NCI-H2029 (cell line): ENCODE measurements at regions not wholly inside any gene's neighbourhood (a gene's known extent, or its start where the extent isn't known, plus 50 kb on each side); places are given as distances from the start of the nearest gene placed in this dataset.

Experiments
- DNase-seq: peaks from one replicate; lab custom pipeline; 2025; lab: John Stamatoyannopoulos, UW

DNA sequence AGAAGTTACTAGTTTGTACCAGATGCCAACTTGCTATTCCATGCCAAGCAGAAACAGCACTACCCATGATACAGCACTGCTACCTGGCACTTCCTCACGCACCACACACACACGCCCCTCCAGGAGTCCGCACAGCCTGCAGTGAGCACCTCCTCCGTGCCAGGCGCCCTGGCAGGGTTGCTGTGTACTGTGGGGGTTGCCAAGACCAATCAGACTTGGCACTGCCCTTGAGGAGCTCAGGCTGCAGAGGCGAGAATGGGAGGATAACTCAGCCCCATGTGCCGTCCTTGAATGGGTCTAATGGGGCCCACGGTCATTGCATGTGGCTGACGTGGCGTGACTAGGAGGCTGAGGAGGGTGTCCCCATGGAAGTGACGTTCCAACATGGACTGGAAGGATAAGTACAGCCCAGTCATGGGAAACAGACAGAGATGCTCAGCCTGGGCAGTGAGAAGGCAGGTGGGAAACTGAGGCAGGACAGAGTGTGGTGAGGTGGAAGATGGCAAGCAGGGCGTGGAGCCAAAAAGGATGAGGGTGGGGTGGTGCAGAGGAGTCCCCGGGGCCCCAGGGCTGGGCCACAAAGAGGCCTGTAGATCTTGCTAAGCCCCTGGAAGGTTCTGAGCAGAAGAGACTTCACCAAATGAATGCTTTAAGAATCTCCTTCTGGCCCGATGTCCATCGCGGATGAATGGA lies 65.3 kb upstream of the C14orf180 start:
- DNase-seq: no peak

- DNase-seq: no peak
Measured at GRCh38 chr14:104515059-104515810, 64.3 kb upstream of the C14orf180 start.

DNA sequence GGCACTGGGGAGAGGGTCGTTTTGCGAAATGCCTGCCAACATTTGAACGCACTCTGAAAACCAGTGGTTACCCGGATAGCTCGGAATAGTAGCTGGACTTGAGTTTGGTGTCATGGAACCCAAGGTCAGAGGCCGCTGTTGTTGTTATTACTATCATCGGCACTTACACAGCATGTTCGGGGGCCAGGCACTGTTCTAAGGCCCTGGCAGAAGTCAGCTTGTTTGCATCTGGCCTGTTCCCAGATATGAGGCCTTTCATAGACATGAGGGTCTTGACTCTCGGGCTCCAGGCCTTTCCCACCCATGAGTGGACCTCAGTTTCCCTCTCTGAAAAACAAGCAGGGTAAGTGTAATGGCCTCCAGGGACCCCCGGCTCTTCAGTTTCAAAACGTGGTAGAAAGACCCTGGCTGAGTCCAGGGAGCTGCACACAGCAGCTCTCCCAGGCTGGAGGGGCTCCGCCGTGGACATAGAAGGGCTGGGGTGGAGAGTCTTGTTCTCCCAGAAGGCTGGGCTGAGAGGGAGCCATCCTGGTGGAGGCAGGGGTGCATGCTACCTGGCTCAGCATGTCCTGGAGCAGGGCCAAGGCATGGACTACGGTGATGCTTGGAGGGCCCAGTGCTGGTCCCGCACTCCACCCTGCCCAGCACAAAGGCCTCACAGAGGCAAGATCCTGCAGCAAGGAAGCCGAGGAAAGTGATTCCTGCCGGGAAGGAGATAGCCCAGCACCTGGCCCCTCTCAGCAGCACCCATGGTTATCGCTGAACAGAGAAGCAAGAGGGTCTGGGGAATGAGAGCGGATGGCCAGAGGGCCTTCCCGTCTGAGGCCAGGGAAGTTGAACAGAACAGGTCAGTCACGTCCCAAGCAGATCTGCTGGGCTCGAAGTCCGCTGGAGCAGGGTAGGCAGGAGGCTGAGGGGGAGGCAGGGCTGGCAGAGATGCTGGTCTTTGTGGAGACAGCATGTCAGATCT lies 63.5 kb upstream of the C14orf180 start:
- no peak for DNase-seq

DNA sequence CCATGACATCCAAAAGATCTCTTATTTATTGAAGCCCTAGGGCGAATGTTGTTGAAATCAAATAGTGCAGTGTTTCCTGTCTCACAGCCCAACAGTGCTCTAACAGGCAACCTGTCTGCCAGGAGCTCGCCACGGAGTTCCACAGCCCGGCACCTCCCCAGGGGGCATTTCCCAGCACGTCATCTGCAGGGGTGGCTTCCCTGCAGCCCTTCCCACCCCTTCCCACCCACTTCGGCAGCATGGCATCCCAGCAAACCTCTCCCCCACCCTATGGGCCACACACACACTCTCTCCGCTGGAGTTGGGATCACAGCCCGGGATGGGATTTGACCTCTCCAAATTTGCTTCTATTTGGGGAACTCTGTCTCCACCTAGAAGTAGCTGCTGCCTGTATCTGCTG lies 62.7 kb upstream of the C14orf180 start:
- DNase-seq: no peak

DNA sequence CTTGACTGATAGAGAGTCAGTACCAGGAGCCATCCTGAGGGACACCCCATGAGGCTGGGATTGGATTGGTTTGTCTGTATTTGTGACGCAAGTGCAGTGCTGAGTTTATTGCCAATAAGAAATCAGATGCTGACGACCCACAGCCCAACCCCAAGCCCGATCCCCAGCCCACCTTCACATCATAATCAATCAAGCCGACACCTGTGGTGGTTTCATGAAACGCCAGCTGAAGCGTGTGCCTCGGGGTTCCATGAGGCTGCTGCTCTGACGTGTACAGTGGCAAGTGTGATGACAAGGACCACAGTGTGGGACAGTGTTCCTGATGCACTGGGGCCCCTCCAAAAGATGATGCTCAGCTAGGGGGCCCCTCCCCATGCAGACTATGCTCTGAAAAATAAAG lies 62.1 kb upstream of the C14orf180 start:
- no peak for DNase-seq

GRCh38 chr14:104517867-104518266 lies 61.7 kb upstream of the C14orf180 start:
- no peak for DNase-seq

GRCh38 chr14:104518659-104519350 lies 60.8 kb upstream of the C14orf180 start:
- no peak for DNase-seq

DNA sequence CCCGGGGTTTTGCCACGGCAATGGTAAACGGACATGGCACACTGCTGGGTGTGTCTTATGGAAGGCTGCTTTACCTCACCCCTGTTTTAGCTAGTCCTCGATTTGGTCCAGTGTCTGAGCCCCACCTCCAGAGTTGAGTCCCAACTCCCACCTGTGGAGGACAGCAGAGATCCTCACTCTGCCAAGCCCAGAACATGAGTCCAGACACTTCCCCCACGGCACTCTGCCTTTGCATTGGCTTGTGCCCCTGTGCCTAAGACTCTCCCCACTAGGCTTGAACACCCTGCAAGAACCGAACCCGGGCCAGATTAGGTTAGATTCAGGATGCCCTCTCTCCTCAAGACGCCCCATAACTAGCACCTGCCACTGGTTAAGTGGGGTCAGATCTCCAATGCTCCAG lies 59.8 kb upstream of the C14orf180 start:
- DNase-seq: no peak

- no peak for DNase-seq
Measured at GRCh38 chr14:104520620-104521410, 58.7 kb upstream of the C14orf180 start.

DNA sequence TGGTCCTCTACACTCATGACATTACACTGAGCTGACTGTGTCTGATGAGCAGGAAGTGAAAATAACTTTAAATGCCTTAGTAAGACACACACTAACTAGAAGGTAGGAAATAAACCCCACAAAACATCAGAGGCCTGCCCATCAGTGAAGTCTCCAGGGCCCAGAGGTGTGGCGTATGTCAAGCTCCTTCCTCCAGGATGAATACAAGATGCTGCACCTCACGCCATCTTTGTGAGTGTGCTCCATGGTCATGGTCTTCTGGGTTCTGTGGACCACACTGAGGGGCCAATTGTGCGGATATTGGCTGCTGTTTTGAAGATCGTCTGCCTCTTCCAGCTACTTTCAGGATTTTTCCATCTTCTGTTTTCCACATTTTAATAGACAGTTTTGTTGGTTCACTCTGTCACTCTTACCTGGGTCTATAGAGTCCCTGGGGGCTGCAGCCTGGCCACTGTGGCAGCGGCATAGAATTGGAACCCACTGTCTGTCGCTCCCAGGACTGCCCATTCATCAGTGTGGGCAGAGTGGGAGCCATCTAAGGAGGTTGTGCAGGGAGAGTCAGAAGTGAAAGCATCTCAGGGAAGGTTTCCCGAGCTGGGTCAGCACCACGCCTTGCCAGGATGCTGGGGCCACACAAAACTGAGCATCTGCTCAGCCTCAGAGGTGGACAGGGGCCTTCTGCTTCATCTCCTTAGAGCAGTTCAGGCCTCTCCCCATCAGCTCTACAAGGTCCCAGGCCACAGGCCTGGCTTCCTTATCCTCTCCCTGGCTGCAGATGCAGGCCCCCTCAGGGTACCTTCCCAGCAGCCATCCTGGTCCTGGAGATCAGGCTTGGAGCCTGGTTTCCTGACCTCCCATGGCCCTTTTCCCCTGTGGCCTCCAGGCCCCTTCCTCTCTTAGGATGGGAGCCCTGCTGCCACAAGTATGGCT lies 57.5 kb upstream of the C14orf180 start:
- no peak for DNase-seq

- DNase-seq: no peak
Measured at GRCh38 chr14:104522926-104523545, 56.5 kb upstream of the C14orf180 start.

- no peak for DNase-seq
Measured at GRCh38 chr14:104523546-104523935, 56.0 kb upstream of the C14orf180 start.

DNA sequence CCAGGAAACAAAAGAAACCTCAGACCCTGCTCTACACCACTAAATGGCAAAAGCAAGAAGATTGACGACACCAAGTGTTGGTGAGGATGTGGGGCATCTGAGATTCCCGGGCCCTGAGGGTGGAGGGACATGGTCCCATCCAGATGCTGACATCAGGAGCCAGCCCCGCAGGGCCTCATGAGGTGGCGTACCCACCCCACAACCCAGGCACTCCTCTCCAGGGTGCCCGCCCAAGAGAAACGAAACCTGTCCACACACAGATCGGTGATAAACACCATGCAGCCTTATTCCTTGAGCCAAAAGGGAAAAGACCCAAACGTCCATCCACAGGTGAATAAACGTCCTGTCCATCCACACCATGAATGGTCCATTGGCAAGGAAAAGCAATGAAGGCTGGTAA lies 54.8 kb upstream of the C14orf180 start:
- DNase-seq: no peak

DNA sequence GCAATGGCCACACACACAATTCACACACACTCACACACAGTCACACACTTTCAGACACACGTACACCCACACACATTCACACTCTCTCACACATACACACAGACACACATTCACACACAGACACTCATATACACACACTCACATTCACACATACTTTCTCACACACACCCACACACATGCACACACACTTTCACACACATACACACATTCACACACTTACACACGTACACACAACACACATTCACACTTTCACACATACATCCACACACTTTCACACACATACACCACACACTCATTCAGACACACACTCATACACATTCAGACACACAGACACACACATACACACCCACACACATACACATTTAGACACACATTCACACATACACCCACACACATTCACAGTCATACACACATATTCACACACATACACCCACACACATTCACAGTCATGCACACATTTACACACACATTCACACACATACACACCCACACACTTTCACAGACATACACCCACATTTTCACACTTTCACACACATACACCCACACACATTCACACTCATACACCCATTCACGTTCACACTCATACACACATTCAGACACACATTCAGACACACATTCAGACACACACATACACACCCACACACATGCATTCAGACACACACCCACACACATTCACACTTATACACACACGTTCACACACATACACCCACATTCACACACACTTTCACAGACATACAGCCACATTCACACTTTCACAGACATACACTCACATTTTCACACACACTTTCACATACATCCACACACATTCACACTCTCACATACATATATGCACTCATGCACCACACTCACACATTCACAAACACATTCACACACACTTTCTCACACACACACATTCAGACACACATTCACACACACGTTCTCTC lies 52.6 kb upstream of the C14orf180 start:
- no peak for DNase-seq

DNA sequence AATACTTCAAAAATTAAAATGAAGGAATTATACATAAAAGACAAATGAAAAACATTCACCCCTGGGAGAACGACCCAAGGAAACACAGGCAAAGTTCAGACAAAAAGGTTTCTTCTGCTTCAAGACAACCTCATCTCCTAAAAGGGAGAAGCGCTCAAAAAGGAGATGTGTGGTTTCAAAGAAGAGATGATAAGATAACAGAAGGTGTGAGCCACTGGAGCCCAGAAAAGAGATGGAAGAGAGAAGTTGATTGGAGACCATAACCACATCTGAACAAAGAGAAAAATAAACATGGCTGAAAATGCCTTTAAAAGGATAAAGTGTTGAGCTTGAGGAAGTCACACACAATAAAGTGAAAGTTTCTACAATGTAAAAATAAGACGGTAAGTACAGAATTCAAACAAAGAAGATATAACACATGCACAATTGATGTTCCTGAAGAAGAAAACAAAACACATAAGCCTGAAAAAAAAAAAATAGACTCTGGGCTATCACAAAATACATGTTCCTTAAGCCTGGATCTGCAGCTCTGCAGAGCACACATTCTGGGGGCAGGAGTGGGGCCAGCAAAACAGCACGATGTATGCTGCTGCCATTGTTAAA lies 51.6 kb upstream of the C14orf180 start:
- DNase-seq: no peak

- DNase-seq: no peak
Measured at GRCh38 chr14:104528496-104528895, 51.1 kb upstream of the C14orf180 start.
